A673 (cell line): ENCODE measurements at regions not wholly inside any gene's neighbourhood (a gene's known extent, or its start where the extent isn't known, plus 50 kb on each side); places are given as distances from the start of the nearest gene placed in this dataset.

ENCODE experiments used
- EZH2 ChIP-seq: fragments of 200-600 bp; sonication (generic); IDR thresholded peaks from 2 replicates; pipeline ENCODE4 v1.6.1; 2017; ENCODE audit warnings: borderline replicate concordance, low read depth, mild to moderate bottlenecking, mixed read lengths, antibody characterized with exemption, low read length; ENCODE audit not compliant: poor library complexity, severe bottlenecking
- TF ChIP-seq, protein P1 (sequence below): fragments of 300-800, 200-600 bp; sonication (generic); conservative IDR thresholded peaks from 2 replicates; pipeline ENCODE4 v1.5.1; 2017; ENCODE audit warnings: low read depth, mild to moderate bottlenecking, antibody characterized with exemption, low read length, moderate library complexity, mixed read lengths

DNA sequence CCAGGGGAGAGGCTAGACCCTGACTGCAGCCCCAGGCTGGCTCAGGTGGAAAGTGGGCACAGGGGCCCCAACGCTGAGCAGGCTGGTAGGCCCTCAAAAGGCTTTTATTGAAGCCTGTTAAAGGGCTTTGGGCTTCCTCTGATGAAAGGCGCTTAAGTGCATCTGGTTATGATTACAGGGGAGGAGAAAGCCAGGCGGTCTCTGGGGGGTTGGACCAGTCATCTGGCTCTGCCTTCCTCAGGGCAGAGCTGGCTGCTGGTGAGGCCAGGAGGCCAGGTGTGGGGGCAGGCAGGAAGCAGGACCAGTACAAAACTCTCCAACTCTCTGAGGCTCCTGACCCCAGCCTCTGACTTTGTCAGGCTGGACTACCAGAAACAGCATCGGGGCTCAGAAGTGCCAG is 68.8 kb upstream of the BCOR start:
- TF ChIP-seq, protein P1, sequence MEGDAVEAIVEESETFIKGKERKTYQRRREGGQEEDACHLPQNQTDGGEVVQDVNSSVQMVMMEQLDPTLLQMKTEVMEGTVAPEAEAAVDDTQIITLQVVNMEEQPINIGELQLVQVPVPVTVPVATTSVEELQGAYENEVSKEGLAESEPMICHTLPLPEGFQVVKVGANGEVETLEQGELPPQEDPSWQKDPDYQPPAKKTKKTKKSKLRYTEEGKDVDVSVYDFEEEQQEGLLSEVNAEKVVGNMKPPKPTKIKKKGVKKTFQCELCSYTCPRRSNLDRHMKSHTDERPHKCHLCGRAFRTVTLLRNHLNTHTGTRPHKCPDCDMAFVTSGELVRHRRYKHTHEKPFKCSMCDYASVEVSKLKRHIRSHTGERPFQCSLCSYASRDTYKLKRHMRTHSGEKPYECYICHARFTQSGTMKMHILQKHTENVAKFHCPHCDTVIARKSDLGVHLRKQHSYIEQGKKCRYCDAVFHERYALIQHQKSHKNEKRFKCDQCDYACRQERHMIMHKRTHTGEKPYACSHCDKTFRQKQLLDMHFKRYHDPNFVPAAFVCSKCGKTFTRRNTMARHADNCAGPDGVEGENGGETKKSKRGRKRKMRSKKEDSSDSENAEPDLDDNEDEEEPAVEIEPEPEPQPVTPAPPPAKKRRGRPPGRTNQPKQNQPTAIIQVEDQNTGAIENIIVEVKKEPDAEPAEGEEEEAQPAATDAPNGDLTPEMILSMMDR: no peak
- TF ChIP-seq EZH2: no peak
